HS-27A (cell line): ENCODE measurements at regions not wholly inside any gene's neighbourhood (a gene's known extent, or its start where the extent isn't known, plus 50 kb on each side); places are given as distances from the start of the nearest gene placed in this dataset.

ENCODE experiments used
- DNase-seq: peaks from one replicate; pipeline ENCODE4 v3.0.0-alpha.2; 2012; ENCODE audit warnings: low read depth, missing footprints

DNA sequence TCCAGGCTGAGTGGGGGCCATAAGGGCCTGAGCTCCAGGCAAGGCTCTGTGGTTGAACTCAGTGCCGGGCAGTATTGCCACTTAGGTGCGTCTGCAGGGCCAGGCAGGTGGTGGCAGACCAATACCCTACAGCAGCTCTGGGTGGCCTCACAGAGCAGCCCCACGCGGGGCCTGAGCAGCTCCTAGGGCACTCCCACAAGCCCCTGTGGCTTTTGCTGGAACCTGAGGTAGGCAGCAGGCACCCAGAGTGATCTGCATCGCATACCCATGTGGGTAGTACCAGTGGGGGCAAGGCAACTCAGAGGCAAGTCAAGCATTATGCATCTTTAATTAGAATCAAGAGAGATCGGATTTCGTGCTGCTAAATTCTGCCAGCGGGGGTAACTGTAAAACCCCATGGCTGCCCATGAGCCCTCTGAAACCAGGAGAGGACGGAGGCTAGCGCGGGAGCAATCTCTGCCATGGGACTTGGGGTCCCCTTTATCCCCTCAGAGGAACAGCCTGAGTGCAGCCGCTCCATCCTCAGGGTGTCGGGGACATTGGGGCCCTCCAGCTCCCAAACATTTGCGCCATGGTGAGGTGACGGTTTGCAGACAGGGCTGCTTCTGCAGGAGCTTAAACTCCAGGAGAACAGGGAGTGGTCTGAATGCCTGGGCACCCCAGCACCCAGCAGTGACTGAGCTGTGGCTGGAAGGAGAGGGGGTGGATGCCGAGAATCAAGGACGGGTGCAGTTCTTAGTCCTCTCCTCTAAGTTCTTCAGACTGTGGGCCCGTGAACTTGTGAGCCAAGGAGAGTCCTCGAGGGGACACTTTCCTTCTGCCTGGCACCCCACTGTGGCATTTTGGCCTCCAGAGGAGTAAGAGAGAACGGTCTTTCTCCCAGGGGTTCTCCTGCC is 62.4 kb upstream of the PCSK6 start:
- DNase-seq, result no peak

DNA sequence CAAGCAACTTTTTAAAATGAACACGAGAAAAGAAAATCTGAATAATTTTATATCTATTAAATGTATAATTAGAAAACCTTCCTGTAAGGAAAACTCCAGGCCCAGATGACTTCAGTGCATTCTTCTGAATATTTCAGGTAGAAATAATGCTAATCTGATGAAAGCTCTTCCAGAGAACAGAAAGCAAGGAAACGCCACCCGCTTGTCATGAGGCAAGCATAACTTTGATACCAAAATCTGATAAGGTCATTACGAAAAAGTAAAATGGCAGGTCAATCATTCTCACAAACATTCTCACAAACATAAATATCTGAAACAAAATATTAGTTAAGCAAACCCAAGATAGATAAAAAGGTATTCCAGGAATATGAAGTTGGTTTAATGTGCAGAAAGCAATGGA is 60.6 kb upstream of the PCSK6 start:
- no peak for DNase-seq

DNA sequence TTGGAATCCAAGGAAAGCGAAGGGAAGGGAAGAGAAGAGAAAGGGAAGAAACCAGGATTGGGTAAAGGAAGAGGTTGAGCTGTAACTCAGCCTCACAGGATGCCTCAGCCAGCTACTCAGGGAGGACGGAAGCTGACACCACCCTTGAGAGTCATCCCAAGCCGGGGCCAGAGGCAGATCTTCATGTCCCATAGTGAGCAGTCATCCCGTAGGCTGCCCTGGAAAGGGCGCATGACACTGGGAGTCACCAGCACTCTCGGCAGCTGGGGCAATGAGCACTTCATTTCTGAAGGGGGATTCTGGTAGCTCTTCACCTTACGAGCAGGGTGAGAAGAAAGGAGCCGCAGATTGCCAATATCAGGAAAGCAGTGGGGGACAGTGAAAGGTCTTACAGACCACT is 60.1 kb upstream of the PCSK6 start:
- no peak for DNase-seq

DNA sequence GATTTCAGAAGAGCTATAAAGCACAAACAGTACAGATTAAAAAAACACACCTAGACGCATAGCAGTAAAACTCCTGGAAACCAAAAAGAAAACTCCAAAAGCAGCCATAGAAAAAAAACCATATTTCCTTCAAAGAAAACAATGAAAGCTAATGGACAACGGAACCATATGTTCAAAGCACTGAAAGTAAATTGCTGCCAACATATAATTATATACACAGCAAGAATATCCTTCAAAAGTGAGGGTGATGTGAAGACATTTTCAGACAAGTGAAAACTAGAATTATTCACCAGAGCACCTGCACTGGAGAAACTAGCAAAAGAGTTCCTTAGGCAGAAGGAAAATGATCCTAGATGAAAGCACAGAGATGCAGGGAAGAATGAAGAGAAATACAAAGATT is 58.2 kb upstream of the PCSK6 start:
- DNase-seq, result no peak

DNA sequence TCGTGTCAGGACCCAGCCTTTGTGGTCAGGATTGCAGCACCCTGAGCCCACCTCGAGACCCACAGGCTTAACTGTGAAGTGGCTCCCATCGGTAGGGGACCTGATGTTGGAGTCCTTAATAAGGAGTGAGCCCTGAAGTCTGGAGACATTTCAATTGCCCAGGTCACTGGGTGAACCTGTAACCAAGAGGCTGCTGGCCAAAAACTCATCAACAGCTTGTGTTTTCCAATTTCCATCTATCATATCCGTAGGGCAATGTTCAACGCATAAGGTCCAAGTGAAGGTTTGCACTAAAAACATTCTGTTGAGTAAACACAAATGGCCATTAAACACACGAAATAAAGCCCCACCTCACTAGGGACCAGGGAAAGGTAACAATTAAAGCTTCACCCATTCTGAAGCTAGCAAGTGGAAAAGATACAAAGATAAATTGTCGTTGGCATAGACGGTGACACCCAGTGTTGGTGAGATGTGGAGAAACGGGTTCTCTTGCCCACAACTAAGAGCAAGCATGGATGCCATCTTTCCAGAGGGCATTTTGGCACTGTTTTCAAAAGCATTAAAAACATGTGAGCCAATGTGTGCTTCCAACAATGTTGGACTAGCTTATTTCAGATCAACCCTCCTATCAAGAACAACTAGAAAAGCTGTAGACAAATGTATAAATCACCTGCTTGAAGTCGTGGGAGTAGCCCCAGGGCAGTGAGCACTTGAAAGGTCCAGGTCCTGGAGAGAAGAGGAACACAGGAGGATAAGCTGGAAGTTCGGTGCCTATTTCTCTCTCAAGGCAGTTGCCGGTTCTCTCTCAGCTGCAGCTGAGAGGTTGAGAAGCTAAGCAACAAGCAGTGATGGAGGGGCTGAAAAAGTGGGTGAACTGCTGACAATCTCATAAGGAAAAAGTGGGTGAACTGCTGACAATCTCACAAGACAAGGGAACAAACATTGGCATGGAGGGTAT is 56.3 kb upstream of the PCSK6 start:
- DNase-seq, result no peak

DNA sequence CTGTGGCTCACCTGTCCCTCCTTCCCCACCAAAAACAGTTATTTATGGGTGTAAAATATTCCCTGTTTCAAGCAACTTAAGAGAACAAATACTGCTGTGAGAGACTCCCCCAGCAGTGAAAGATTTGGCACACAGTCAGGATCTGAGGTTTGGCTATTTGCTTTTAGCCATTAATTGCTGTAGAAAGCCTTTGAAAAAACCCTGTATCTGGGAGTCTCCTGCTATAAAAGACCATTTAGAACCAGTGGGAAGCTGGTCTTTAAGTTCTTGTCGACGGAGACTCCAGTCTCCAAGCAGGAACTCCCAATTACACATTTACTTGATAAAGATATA is 55.1 kb upstream of the PCSK6 start:
- no peak for DNase-seq

DNA sequence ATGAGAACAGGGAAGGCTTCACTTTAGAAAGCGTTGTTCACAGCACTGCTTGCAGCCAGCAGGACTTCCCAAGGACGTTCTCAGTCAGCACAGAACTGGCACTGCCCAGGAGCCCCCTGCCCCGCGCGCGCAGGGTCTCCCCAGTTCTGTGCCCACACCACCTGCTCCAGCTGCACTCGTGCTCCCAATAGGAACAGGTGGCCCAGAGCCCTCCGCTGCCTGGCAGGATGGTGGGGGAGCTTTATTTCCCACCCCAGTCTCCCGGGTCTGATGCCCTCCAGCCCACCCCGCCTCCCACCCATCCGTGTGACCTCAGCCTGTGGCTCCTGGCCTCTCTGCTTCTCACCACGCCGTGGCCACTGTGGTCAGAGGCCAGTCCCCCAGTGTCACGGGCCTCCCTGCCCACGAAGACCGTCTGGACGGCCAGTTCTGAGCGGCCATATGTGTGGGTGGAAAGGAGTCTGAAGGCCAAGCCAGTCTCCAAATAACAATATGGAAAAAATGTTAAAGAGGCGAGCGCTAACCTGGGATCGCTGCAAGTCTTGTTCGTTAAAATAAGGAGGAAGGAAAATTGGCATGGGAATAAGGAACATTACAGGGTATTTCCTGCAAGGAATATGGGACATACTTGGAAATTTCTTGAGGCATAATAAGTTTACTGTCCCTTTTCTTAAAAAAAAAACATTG is 54.6 kb upstream of the PCSK6 start:
- DNase-seq, result no peak

DNA sequence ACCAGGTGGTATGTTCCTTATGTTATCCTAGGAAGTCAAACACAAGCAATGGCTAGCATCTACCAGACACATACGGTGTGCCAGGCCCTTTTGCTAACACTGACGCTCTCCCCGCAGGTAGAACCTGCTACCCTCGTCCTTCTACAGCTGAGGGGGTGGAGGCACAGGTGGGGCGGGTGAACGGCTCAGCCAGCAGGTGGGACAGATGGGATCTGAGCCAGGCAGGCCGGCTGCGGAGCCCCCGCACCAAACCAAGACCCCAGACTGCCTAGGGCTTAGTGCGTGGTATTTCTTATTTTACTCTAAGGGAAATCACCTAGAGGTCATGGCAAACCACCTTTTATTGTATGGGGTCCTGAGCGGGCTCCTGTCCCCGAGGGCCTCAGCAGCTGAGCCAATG is 53.9 kb upstream of the PCSK6 start:
- no peak for DNase-seq

DNA sequence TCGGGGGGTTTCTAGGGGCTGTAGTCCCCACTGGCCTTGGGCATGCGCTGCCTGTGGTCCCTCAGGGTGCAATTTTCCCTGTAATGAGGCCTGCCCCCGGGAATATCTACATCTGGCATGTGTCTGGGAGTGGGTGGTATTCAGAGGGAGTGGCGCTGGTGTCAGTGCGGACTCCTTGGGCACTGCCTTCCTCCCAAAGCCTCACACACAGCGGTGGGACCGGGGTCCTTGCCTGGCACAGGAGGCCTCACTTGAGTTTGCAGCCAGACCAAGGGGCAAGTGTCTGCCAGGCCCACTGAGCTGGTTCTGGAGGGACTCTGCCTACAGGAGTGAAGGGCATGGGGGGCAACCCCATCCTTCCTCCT is 53.5 kb upstream of the PCSK6 start:
- no peak for DNase-seq

DNA sequence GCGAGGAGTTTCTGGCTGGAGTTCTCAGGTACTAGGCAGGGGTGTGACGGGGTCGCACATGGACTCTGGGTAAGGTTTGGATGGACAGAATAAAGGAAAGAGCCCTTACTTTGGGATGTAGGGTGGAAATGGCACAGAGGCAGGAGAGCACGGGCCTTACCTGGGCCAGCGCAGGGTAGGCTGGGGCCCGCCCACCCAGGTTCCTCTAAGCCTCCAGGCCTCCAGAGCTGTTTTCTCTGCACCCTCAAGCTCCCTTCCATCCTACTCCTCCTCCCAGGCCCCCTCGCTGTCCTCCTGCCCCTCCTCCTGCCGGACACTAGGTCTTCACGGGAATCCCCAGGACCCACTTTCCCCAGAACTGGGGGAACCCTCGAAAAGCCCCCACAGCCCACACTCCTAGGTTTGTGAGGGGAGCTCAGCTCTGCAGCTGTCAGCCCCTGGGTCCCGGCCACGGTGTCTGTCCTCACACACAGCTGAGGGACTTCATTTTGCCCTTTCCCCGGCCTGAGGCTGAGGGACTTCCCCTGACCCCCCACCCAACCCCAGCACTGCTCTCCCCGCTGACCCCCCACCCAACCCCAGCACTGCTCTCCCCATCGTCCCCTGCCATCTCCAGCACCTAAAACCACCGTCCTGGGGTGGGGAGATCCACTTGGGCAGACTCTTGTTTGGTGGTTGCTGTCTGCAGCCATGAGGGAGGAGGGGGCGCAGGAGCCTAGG is 53.0 kb upstream of the PCSK6 start:
- no peak for DNase-seq

DNA sequence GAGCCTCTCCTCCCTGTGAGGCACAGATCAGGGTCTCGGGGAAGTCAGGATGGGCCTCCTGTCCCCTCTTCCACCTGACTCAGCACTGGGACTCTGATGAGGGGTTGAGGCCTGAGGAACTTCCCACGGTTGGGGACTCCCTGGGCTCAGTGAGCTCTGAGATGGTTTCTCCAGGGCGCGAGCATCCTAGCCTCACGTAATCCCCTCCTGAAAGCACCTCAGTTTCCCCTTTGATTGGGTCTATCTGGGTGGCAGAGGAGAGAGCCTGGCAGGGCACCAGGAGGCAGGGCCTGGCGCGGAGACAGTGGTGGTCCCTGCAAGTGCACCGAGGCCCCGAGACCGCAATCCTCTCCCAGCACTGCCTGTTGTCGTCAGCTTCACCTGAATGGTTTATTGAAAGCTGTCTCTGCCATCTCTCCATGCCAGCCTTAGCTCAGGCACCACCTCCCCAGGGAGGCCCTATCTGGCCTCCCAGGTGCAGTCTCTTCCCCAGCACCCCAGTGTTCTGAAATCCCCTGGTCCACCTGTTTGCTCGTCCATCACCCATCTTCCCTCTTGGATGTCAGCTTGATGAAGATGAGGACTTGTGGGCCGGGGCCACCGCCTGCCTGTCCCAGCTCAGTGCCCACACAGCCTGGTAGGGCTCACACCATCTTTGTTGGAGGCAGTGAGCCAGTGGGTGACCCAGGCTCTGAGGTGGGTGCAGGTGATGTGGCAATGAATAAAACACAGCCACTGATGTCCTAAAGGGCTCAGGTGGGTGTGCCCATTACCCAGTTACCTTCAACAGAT is 52.2 kb upstream of the PCSK6 start:
- DNase-seq, result no peak

DNA sequence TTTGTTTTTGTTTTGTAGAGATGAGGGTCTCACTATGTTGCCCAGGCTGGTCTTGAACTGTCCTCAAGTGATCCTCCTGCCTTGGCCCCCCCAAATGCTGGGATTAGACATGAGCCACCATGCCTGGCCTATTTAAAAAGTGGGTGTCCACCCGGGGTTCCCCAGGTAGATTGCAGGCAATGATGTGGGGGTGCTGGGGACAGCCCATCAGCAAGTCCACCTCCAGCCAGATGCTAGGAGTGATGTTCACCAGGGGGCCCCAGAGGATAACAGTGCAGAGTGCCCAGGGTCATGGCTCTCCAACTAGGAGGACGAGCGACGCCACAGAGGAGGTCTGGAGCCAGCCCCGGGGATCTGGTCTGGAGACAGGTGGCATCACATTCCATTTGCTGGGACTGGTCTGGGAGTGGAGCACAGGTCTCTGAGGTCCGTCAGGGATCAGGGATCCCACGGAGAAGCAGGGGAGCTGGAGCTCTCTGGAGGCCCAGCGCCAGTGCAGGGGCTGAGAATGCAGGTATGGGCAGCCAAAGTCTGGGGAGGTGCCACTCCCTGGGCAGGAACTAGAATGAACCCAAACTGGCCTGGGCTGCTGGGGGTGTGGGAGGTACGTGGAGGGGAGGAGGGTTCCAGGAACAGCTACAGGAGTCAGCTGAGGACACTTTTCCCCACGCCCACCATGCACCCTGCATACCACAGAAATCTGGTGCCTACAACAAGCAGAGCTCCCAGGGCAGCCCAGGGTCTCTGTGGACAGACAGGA is 51.2 kb upstream of the PCSK6 start:
- DNase-seq, result no peak

DNA sequence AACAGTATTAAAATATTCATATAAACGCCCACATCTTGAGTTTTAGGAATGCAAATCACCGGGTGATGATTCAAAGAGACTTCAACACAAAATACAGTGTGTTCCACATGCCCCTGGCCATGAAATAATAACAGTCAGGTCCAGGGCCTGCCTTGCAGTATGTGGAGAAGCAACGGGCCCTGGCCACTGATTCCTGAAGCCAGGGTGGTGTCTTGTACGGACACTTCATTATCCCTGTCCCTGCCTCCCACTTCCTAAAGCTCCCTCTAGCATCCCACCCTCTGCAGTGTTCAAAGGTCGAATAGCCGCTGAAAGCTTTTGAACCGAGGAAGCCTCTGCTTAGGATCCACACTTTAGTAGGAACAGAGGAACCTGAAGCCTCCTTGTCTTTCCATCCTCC is 50.4 kb upstream of the PCSK6 start:
- no peak for DNase-seq

DNA sequence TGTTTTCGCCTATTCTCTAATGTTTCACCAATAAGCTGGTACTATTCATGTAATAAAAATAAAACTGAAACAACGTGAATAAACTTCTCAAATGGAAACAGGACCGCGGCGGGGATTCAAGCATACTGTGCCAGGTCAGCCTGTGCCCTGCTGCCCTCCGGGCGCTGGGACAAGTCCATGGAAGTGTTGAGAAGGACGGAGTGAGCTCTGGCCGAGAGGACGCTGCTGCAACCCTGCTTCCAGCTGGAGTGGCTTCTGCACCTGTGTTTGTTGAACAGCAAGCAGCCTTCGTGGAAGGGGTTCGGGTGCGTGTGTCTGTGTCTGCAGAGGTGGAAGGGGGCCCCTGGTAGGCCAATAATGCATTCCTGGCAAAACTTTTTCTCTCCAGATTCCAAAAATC is 50.0 kb upstream of the PCSK6 start:
- no peak for DNase-seq
